Stomach (tissue), 8 donors: ENCODE measurements at regions not wholly inside any gene's neighbourhood (a gene's known extent, or its start where the extent isn't known, plus 50 kb on each side); places are given as distances from the start of the nearest gene placed in this dataset.

Experiments
- DNase-seq, 2 donors: peaks; one replicate each; pipeline versions ENCODE4 v3.0.0 to v3.0.0-alpha.2; 2013 to 2019
- H3K27ac ChIP-seq, 5 donors: fragments of 200-600 bp in 4 of 5; sonication (generic) in 4 of 5; one replicate each; pipeline ENCODE4 v1.5.1; 2013 to 2019; ENCODE audit warnings: mild to moderate bottlenecking in 1 of 5, moderate library complexity in 1 of 5
- H3K27me3 ChIP-seq, 3 donors: fragments of 200-600 bp; sonication (generic); one replicate each; pipeline ENCODE4 v1.5.1; 2017 to 2019; ENCODE audit warnings: mixed run types in 1 of 3
- H3K36me3 ChIP-seq, 4 donors: fragments of 200-600 bp; sonication (generic); 1 replicate in 3 of 4; 2 replicates in 1 of 4; pipeline ENCODE4 v1.5.1; 2016 to 2019
- H3K4me1 ChIP-seq, 4 donors: fragments of 200-600 bp; sonication (generic); one replicate each; pipeline ENCODE4 v1.5.1; 2016 to 2019
- H3K4me3 ChIP-seq, 4 donors: fragments of 200-600 bp; sonication (generic) in 3 of 4; one replicate each; pipeline ENCODE4 v1.5.1; 2016 to 2019; ENCODE audit warnings: mild to moderate bottlenecking in 1 of 4
- H3K9me3 ChIP-seq, 4 donors: fragments of 200-600 bp; sonication (generic); one replicate each; pipeline ENCODE4 v1.5.1; 2016 to 2019
- EP300 ChIP-seq: sonication (generic); formaldehyde crosslinking; IDR thresholded peaks from one replicate; pipeline ENCODE4 v1.6.1; 2017; ENCODE audit warnings: antibody characterized with exemption
- POLR2A ChIP-seq, 4 donors: fragments of 450-650 bp; IDR thresholded peaks; one replicate each; pipeline ENCODE4 v1.6.1; 2016; ENCODE audit warnings: antibody characterized with exemption in 4 of 4, control low read depth in 2 of 4, mild to moderate bottlenecking in 1 of 4, moderate library complexity in 1 of 4
- POLR2AphosphoS5 ChIP-seq, 3 donors: sonication (generic); formaldehyde crosslinking; IDR thresholded peaks; one replicate each; pipeline ENCODE4 v1.6.1; 2016; ENCODE audit warnings: antibody characterized with exemption in 3 of 3
- whole genome bisulfite sequencing, 5 donors: extraction: QIAGEN DNeasy Blood & Tissue Kit in 3 of 5; methylation state at CpG; one replicate each; pipeline versions ENCODE4 v1.1.5 to v1.1.7; 2013 to 2018; 5-methylcytosine and 5-hydroxymethylcytosine counted together
- intact Hi-C: fragments of 100-400 bp; cut with DNase I; formaldehyde crosslinking; loops from one replicate; pipeline ENCODE4 v1.15.1; 2023; ENCODE audit warnings: low total_unique reads
- TF ChIP-seq, protein P1 (sequence below), 7 experiments: fragments of 450-650 bp in 4 of 7; fragments of 200-600 bp in 3 of 7; sonication (generic) in 3 of 7; IDR thresholded peaks; one replicate each; pipeline ENCODE4 v1.5.1; 2016 to 2019; ENCODE audit warnings: antibody characterized with exemption in 7 of 7, control low read depth in 2 of 7, mild to moderate bottlenecking in 1 of 7
- donor health status: healthy with polysubstance abuse.
- donor health status: Bipolar disorder and iron deficiency.
- donor health status: healthy.

DNA sequence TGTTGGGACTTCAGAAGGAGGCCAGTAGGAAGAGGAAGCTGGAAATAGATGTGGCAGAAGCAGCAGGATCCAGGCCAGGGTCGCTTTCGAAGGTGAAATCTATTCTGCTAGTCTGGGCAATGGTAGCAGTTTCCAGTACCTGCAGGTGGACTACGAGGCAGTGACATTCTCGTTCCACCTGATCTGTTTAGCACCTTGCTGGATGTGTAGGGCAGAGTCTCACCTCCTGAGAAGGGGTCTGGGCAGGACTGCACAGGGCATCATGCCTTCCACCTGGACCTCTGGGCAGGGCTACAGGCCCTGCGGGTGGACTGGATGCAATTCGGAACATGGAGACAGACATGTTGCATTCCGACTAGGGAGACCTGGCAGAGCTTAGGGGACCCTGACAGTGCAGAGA, 254.8 kb upstream of the ZNF32 start:
- no peak overlapping the region for H3K27ac ChIP-seq
- DNase-seq = no peak
- H3K36me3 ChIP-seq = no peaks in the 10 kb centered on the region
- TF ChIP-seq POLR2A (IDR thresholded peaks at IDR 0.05) = no peak
- no peak for TF ChIP-seq POLR2AphosphoS5 (IDR thresholded peaks at IDR 0.05)
- TF ChIP-seq, protein P1, sequence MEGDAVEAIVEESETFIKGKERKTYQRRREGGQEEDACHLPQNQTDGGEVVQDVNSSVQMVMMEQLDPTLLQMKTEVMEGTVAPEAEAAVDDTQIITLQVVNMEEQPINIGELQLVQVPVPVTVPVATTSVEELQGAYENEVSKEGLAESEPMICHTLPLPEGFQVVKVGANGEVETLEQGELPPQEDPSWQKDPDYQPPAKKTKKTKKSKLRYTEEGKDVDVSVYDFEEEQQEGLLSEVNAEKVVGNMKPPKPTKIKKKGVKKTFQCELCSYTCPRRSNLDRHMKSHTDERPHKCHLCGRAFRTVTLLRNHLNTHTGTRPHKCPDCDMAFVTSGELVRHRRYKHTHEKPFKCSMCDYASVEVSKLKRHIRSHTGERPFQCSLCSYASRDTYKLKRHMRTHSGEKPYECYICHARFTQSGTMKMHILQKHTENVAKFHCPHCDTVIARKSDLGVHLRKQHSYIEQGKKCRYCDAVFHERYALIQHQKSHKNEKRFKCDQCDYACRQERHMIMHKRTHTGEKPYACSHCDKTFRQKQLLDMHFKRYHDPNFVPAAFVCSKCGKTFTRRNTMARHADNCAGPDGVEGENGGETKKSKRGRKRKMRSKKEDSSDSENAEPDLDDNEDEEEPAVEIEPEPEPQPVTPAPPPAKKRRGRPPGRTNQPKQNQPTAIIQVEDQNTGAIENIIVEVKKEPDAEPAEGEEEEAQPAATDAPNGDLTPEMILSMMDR (IDR thresholded peaks at IDR 0.05) = no peak
- TF ChIP-seq EP300 = no peak
- H3K4me1 ChIP-seq = peaks cover 0 to 25% (median 17%) of the 10 kb centered on the region in 4 donors
- H3K27me3 ChIP-seq = no peaks in the 10 kb centered on the region
- H3K9me3 ChIP-seq = no peaks in the 10 kb centered on the region
- intact Hi-C loops = no loop called here
- H3K4me3 ChIP-seq = no peak overlapping the region
- WGBS, 5 donors = 72 to 95% (median 80%) methylated on average over 5 to 7 of the region's 7 CpGs

DNA sequence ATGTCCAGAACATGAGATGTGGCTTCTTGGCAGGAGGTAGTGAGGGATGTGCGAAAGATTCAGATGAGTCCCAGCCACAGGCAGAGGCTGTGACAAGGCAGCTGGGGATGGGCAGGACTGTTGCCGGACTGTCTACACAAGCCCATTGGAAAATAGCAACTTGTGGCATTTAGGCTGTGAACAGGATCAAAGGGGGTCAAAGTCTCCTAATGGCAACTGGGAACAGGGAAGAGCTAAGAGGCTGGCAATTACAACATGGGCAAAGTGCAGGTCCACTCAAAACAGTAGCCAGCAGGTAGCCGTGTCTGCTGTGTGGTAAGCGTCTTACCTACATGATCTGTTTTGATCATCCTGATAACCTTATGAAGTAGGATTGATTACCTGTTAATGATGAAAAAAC, 254.2 kb upstream of the ZNF32 start:
- WGBS, 5 donors = 86 to 99% (median 94%) methylated on average over 4 of the region's 4 CpGs
- Histone ChIP-seq H3K9me3 (no peaks in the 10 kb centered on the region), H3K4me1 (peaks cover 0 to 25% (median 17%) of the 10 kb centered on the region in 4 donors), H3K27me3 (no peaks in the 10 kb centered on the region), H3K36me3 (no peaks in the 10 kb centered on the region), H3K4me3 (no peak overlapping the region), H3K27ac (no peak overlapping the region)
- intact Hi-C loops = no loop called here
- no peak for TF ChIP-seq EP300
- no peak for TF ChIP-seq POLR2AphosphoS5 (IDR thresholded peaks at IDR 0.05)
- TF ChIP-seq, protein P1 (IDR thresholded peaks at IDR 0.05) = no peak
- no peak for TF ChIP-seq POLR2A (IDR thresholded peaks at IDR 0.05)
- no peak for DNase-seq

DNA sequence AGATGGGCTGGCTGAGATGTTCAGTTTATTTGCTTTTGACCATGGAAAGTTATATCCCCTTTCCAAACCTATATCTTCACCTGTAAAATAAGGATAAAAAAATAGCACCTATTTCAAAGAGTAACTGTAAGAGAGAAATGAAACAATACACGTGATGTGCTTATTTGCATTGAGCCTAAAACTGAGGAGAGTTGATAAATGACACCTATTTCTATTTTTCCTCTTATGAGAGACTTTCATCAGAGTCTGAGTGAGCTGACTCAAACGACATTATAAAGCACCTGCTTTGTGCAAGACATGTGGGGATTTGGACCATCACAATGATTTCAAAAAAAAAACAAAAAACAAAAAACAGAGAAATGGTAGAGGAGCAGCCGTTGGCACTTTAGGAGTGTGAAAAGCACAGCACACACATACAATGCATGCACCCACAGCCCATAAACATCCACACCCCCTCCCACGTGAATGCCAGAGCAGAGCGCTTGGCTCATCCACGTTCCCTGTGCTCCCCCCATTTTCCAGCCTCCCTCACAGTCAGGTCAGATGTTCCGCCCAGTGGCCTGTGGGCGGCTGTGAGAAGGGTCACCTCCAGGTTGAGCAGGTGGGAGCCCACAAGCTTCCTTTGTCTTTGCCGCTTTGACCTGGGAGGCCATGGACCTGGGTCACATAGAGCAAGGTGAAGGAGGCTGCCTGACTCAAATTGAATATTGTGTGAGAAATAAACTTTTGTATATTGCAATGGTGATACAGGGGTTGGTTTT, 253.2 kb upstream of the ZNF32 start:
- 83 to 89% (median 83%) methylated on average over 9 of the region's 9 CpGs for WGBS, 5 donors
- H3K4me1 ChIP-seq = peaks cover 0 to 25% (median 17%) of the 10 kb centered on the region in 4 donors
- H3K9me3 ChIP-seq = no peaks in the 10 kb centered on the region
- H3K27me3 ChIP-seq = no peaks in the 10 kb centered on the region
- TF ChIP-seq, protein P1 (IDR thresholded peaks at IDR 0.05) = no peak
- TF ChIP-seq EP300 = no peak
- TF ChIP-seq POLR2A (IDR thresholded peaks at IDR 0.05) = no peak
- TF ChIP-seq POLR2AphosphoS5 (IDR thresholded peaks at IDR 0.05) = no peak
- no peaks in the 10 kb centered on the region for H3K36me3 ChIP-seq
- DNase-seq = no peak
- no peak overlapping the region for H3K4me3 ChIP-seq
- no peak overlapping the region for H3K27ac ChIP-seq
- intact Hi-C loops = no loop called here

DNA sequence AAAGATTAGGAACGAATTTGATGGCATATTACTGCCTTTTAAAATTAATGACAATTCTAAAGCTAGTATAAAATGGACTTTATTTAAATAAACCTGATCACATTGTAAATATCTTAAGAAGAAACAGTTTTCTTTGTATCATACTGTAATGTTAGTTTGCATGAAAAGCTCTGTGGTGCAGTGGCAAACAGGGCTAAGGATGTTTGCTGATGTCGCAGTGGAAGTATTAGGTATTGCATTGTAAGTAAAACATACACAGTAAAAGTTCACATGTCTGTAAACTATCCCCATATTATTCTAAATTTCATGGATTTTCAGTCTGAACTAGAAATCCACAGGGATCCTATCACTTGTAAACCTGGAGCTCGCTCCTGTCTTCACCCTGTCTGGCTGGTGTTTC, 252.6 kb upstream of the ZNF32 start:
- H3K4me3 ChIP-seq = no peak overlapping the region
- no peaks in the 10 kb centered on the region for H3K36me3 ChIP-seq
- 87 to 92% (median 91%) methylated on average over 3 of the region's 3 CpGs for WGBS, 5 donors
- H3K27me3 ChIP-seq = no peaks in the 10 kb centered on the region
- intact Hi-C loops = no loop called here
- DNase-seq = no peak
- H3K4me1 ChIP-seq = peaks cover 0 to 25% (median 12%) of the 10 kb centered on the region in 4 donors
- no peak overlapping the region for H3K27ac ChIP-seq
- no peaks in the 10 kb centered on the region for H3K9me3 ChIP-seq
- no peak for TF ChIP-seq POLR2AphosphoS5 (IDR thresholded peaks at IDR 0.05)
- TF ChIP-seq, protein P1 (IDR thresholded peaks at IDR 0.05) = no peak
